HepG2 (cell line): ENCODE measurements at regions not wholly inside any gene's neighbourhood (a gene's known extent, or its start where the extent isn't known, plus 50 kb on each side); places are given as distances from the start of the nearest gene placed in this dataset.

Experiments
- ATAC-seq: fragments of 200-7000 bp; cut with Tn5 transposase; 3 replicates; pipeline ENCODE4 v1.9.1; 2020; ENCODE audit warnings: mild to moderate bottlenecking, moderate library complexity
- BruUV-seq: library from RNA; stranded (reverse); fragments of 400-500 nt; replicated peaks from 2 replicates; lab custom pipeline; 2021; lab: Mats Ljungman, UMichigan
- CTCF ChIA-PET: fragments of 300-600 bp; formaldehyde crosslinking; extraction: SDS; loops from one replicate; lab custom pipeline; 2021; ENCODE audit warnings: low total read pairs, inconsistent platforms, low intra/inter-chr PET ratio; lab: Yijun Ruan, JAX
- POLR2A ChIA-PET: fragments of 350-600 bp; sonication (Branson Sonifier 250); formaldehyde crosslinking; loops from one replicate; lab custom pipeline; 2020; ENCODE audit warnings: antibody characterized with exemption, inconsistent platforms; lab: Yijun Ruan, JAX
- DNase-seq: peaks from one replicate; pipeline ENCODE4 v3.0.0-alpha.2; 2015; ENCODE audit warnings: low spot score
- FAIRE-seq: peaks from 3 replicates; lab custom pipeline; 2011; peaks lifted over from hg19 to GRCh38; lab: Jason Lieb, UNC
- H2AFZ ChIP-seq: one replicate; pipeline ENCODE4 v1.6.1; 2011; ENCODE audit warnings: low read length, inconsistent platforms
- H3K27ac ChIP-seq: fragments of 300-600 bp; 3 replicates; pipeline ENCODE4 v1.8.0; 2011; ENCODE audit warnings: mixed run types, mild to moderate bottlenecking, mixed read lengths, low read length, inconsistent platforms; ENCODE audit not compliant: insufficient read depth; ENCODE audit errors: extremely low read length
- H3K27me3 ChIP-seq, 2 experiments: fragments of 200-600 bp in 1 of 2; 2 replicates in 1 of 2; 3 replicates in 1 of 2; pipeline versions ENCODE4 v1.6.0 to v1.8.0; 2011; ENCODE audit warnings: low read length in 2 of 2, mild to moderate bottlenecking in 2 of 2, moderate library complexity in 2 of 2, inconsistent platforms in 1 of 2; ENCODE audit not compliant: insufficient read depth in 2 of 2, control insufficient read depth in 1 of 2
- H3K36me3 ChIP-seq, 2 experiments: fragments of 200-600 bp in 1 of 2; replicated peaks in 1 of 2; 2 replicates in 1 of 2; 3 replicates in 1 of 2; pipeline versions ENCODE4 v1.5.1 to v1.8.0; 2011; ENCODE audit warnings: low read length in 2 of 2, inconsistent platforms in 1 of 2; ENCODE audit not compliant: insufficient read depth in 2 of 2, control insufficient read depth in 1 of 2
- H3K4me1 ChIP-seq: 2 replicates; pipeline ENCODE4 v1.5.1; 2012; ENCODE audit warnings: low read length, inconsistent platforms; ENCODE audit not compliant: insufficient read depth
- H3K4me2 ChIP-seq: 2 replicates; pipeline ENCODE4 v1.6.0; 2011; ENCODE audit warnings: low read depth, low read length, inconsistent platforms
- H3K4me3 ChIP-seq, 3 experiments: fragments of 200-600 bp in 1 of 3; sonication (generic), shearing (Covaris generic) in 1 of 3; replicated peaks in 1 of 3; 2 replicates each; pipeline ENCODE4 v1.5.1; 2011 to 2016; ENCODE audit warnings: low read length in 3 of 3, inconsistent platforms in 2 of 3, low read depth in 2 of 3, mild to moderate bottlenecking in 2 of 3, control low read depth in 1 of 3, mixed read lengths in 1 of 3; ENCODE audit not compliant: insufficient read depth in 1 of 3
- H3K79me2 ChIP-seq: one replicate; pipeline ENCODE4 v1.6.1; 2011; ENCODE audit warnings: low read length, inconsistent platforms; ENCODE audit not compliant: insufficient read depth
- H3K9ac ChIP-seq: 2 replicates; pipeline ENCODE4 v1.6.0; 2011; ENCODE audit warnings: mild to moderate bottlenecking, low read depth, low read length, inconsistent platforms; ENCODE audit not compliant: insufficient read depth
- H3K9me3 ChIP-seq: 2 replicates; pipeline ENCODE4 v1.5.1; 2012; ENCODE audit warnings: mild to moderate bottlenecking, low read length
- H4K20me1 ChIP-seq: 2 replicates; pipeline ENCODE4 v1.6.0; 2011; ENCODE audit warnings: inconsistent platforms, mild to moderate bottlenecking, low read length, moderate library complexity; ENCODE audit not compliant: insufficient read depth
- ATM ChIP-seq: fragments of 450-650 bp; IDR thresholded peaks from 2 replicates; pipeline ENCODE4 v1.7.1; 2017; ENCODE audit warnings: mild to moderate bottlenecking, borderline replicate concordance
- GZF1 ChIP-seq: sonication (generic); formaldehyde crosslinking; IDR thresholded peaks from 2 replicates; pipeline ENCODE4 v1.5.1; 2020; ENCODE audit warnings: mild to moderate bottlenecking, missing genetic modification reagents
- RELA ChIP-seq: sonication (generic); formaldehyde crosslinking; IDR thresholded peaks from 2 replicates; pipeline ENCODE4 v1.4.0; 2020; ENCODE audit warnings: missing genetic modification reagents
- YEATS2 ChIP-seq: sonication (generic); formaldehyde crosslinking; IDR thresholded peaks from 2 replicates; pipeline ENCODE4 v1.4.0; 2020; ENCODE audit warnings: missing genetic modification reagents, borderline replicate concordance
- ZFYVE20 ChIP-seq: sonication (generic); formaldehyde crosslinking; IDR thresholded peaks from 2 replicates; pipeline ENCODE4 v1.8.0; 2023; ENCODE audit warnings: low read depth, mild to moderate bottlenecking, moderate library complexity, missing genetic modification reagents, borderline replicate concordance
- ZNF138 ChIP-seq: sonication (generic); formaldehyde crosslinking; IDR thresholded peaks from 2 replicates; pipeline ENCODE4 v1.5.0; 2020; ENCODE audit warnings: mild to moderate bottlenecking, low read depth, missing genetic modification reagents
- ZNF3 ChIP-seq: IDR thresholded peaks from 2 replicates; pipeline ENCODE4 v1.7.0; 2017; ENCODE audit warnings: inconsistent platforms
- ZSCAN20 ChIP-seq: sonication (generic); formaldehyde crosslinking; IDR thresholded peaks from 2 replicates; pipeline ENCODE4 v1.4.0; 2020; ENCODE audit warnings: missing genetic modification reagents, mild to moderate bottlenecking, borderline replicate concordance
- WGBS: methylation state at CpG from one replicate; pipeline ENCODE4 v1.1.6; 2017; ENCODE audit warnings: low lambda C conversion rate; 5-methylcytosine and 5-hydroxymethylcytosine counted together
- in situ Hi-C: cut with HindIII; loops from 2 replicates; pipeline ENCODE4 v1.10.0; 2017; ENCODE audit warnings: low pct_unique_long_range_greater_than_20kb; ENCODE audit not compliant: extremely low pct_ligation_motif_present
- intact Hi-C: fragments of 100-400 bp; cut with micrococcal nuclease; formaldehyde crosslinking; loops from one replicate; pipeline ENCODE4 v1.10.0; 2022; ENCODE audit not compliant: unreplicated experiment
- TF ChIP-seq, protein P1 (sequence below): sonication (generic); formaldehyde crosslinking; IDR thresholded peaks from 2 replicates; pipeline ENCODE4 v1.4.0; 2020; ENCODE audit warnings: low read depth, missing genetic modification reagents
- TF ChIP-seq, protein P2 (sequence below): sonication (generic); formaldehyde crosslinking; IDR thresholded peaks from 2 replicates; pipeline ENCODE4 v1.4.0; 2020; ENCODE audit warnings: missing genetic modification reagents
- TF ChIP-seq, protein P3 (sequence below): sonication (generic); IDR thresholded peaks from 2 replicates; pipeline ENCODE4 v1.6.1; 2016; ENCODE audit warnings: low read depth, borderline replicate concordance
- TF ChIP-seq, protein P4 (sequence below): sonication (generic); formaldehyde crosslinking; IDR thresholded peaks from 2 replicates; pipeline ENCODE4 v1.4.0; 2020; ENCODE audit warnings: mild to moderate bottlenecking, missing genetic modification reagents

DNA sequence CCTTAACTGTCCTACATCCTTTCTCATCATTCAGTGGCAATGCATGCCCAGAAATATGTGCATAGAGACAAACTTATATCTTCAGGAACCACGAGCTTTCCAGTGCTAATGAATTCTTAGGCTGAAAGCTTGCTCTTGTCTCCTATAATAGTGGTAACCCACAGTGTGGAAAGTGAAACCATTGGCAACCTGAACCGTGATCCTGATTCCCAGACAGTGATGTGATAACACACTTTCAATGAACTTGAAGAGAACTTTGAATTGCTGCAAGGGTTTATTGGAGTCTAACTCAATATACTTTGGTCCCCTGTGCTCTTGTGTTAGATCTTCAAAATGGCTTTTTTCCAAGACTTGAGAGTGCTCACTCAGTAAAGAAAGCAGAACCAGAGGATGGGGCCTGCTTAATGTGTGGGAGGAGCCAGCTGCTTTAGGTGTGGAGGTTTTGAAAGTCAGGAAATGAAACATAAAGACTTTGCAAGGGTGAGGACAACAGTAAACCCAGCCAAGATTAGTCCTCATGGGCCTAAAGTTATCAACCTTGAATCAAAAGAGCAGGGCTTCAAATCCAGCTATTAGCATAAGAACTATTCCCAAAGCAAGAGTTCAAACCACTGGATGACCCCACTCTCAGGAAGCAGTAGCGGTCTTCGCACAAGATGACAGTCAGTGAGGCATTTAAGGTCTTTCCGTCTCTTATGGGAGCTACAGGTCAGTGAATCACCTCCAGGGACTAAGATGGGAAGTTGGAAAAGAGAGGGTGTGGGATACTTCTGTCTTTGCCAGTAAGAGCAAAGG, 332.4 kb upstream of the NRP1 start:
- FAIRE-seq (no peak), DNase-seq (no peak), ATAC-seq (no peak)
- H3K27ac ChIP-seq: no peak overlapping the region
- no peaks in the 10 kb centered on the region for H3K36me3 ChIP-seq
- H3K9ac ChIP-seq: no peak overlapping the region
- intact Hi-C loops (no loop called here), in situ Hi-C loops (no loop called here)
- no peak overlapping the region for H3K4me3 ChIP-seq
- WGBS: 52% methylated on average over 5 of the region's 5 CpGs
- peaks cover 7% of the 10 kb centered on the region for H3K4me1 ChIP-seq
- no peak overlapping the region for H3K4me2 ChIP-seq
- ChIA-PET POLR2A (no interaction called here), CTCF (no interaction called here)
- H3K79me2 ChIP-seq: no peaks in the 10 kb centered on the region
- BruUV-seq: no TSS peak
- no peak overlapping the region for H2AFZ ChIP-seq
- H3K27me3 ChIP-seq: no peaks in the 10 kb centered on the region; a peak in 1 of 5 replicates
- H3K9me3 ChIP-seq: peaks cover 19% of the 10 kb centered on the region
- H4K20me1 ChIP-seq: no peaks in the 10 kb centered on the region
- TF ChIP-seq GZF1 (CRISPR knock-in tag) (no peak), ZNF3 (CRISPR knock-in tag) (no peak), RELA (CRISPR knock-in tag) (no peak), ZFYVE20 (no peak), ZNF138 (CRISPR knock-in tag) (no peak), YEATS2 (CRISPR knock-in tag) (no peak), ATM (no peak), ZSCAN20 (CRISPR knock-in tag) (no peak)
- TF ChIP-seq, protein P1, sequence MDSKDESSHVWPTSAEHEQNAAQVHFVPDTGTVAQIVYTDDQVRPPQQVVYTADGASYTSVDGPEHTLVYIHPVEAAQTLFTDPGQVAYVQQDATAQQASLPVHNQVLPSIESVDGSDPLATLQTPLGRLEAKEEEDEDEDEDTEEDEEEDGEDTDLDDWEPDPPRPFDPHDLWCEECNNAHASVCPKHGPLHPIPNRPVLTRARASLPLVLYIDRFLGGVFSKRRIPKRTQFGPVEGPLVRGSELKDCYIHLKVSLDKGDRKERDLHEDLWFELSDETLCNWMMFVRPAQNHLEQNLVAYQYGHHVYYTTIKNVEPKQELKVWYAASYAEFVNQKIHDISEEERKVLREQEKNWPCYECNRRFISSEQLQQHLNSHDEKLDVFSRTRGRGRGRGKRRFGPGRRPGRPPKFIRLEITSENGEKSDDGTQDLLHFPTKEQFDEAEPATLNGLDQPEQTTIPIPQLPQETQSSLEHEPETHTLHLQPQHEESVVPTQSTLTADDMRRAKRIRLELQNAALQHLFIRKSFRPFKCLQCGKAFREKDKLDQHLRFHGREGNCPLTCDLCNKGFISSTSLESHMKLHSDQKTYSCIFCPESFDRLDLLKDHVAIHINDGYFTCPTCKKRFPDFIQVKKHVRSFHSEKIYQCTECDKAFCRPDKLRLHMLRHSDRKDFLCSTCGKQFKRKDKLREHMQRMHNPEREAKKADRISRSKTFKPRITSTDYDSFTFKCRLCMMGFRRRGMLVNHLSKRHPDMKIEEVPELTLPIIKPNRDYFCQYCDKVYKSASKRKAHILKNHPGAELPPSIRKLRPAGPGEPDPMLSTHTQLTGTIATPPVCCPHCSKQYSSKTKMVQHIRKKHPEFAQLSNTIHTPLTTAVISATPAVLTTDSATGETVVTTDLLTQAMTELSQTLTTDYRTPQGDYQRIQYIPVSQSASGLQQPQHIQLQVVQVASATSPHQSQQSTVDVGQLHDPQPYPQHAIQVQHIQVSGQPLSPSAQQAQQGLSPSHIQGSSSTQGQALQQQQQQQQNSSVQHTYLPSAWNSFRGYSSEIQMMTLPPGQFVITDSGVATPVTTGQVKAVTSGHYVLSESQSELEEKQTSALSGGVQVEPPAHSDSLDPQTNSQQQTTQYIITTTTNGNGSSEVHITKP (CRISPR knock-in tag): no peak
- TF ChIP-seq, protein P2, sequence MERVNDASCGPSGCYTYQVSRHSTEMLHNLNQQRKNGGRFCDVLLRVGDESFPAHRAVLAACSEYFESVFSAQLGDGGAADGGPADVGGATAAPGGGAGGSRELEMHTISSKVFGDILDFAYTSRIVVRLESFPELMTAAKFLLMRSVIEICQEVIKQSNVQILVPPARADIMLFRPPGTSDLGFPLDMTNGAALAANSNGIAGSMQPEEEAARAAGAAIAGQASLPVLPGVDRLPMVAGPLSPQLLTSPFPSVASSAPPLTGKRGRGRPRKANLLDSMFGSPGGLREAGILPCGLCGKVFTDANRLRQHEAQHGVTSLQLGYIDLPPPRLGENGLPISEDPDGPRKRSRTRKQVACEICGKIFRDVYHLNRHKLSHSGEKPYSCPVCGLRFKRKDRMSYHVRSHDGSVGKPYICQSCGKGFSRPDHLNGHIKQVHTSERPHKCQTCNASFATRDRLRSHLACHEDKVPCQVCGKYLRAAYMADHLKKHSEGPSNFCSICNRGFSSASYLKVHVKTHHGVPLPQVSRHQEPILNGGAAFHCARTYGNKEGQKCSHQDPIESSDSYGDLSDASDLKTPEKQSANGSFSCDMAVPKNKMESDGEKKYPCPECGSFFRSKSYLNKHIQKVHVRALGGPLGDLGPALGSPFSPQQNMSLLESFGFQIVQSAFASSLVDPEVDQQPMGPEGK (CRISPR knock-in tag): no peak
- TF ChIP-seq, protein P3, sequence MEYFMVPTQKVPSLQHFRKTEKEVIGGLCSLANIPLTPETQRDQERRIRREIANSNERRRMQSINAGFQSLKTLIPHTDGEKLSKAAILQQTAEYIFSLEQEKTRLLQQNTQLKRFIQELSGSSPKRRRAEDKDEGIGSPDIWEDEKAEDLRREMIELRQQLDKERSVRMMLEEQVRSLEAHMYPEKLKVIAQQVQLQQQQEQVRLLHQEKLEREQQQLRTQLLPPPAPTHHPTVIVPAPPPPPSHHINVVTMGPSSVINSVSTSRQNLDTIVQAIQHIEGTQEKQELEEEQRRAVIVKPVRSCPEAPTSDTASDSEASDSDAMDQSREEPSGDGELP: no peak
- TF ChIP-seq, protein P4, sequence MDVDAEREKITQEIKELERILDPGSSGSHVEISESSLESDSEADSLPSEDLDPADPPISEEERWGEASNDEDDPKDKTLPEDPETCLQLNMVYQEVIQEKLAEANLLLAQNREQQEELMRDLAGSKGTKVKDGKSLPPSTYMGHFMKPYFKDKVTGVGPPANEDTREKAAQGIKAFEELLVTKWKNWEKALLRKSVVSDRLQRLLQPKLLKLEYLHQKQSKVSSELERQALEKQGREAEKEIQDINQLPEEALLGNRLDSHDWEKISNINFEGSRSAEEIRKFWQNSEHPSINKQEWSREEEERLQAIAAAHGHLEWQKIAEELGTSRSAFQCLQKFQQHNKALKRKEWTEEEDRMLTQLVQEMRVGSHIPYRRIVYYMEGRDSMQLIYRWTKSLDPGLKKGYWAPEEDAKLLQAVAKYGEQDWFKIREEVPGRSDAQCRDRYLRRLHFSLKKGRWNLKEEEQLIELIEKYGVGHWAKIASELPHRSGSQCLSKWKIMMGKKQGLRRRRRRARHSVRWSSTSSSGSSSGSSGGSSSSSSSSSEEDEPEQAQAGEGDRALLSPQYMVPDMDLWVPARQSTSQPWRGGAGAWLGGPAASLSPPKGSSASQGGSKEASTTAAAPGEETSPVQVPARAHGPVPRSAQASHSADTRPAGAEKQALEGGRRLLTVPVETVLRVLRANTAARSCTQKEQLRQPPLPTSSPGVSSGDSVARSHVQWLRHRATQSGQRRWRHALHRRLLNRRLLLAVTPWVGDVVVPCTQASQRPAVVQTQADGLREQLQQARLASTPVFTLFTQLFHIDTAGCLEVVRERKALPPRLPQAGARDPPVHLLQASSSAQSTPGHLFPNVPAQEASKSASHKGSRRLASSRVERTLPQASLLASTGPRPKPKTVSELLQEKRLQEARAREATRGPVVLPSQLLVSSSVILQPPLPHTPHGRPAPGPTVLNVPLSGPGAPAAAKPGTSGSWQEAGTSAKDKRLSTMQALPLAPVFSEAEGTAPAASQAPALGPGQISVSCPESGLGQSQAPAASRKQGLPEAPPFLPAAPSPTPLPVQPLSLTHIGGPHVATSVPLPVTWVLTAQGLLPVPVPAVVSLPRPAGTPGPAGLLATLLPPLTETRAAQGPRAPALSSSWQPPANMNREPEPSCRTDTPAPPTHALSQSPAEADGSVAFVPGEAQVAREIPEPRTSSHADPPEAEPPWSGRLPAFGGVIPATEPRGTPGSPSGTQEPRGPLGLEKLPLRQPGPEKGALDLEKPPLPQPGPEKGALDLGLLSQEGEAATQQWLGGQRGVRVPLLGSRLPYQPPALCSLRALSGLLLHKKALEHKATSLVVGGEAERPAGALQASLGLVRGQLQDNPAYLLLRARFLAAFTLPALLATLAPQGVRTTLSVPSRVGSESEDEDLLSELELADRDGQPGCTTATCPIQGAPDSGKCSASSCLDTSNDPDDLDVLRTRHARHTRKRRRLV (CRISPR knock-in tag): no peak
